Skin epidermis (tissue), 12 donors: ENCODE measurements at regions not wholly inside any gene's neighbourhood (a gene's known extent, or its start where the extent isn't known, plus 50 kb on each side); places are given as distances from the start of the nearest gene placed in this dataset.

Experiments used
- H3K27ac ChIP-seq, 21 experiments: fragments of 200-600 bp; sonication (generic) in 11 of 21; one replicate each; pipeline ENCODE4 v1.5.0; 2020; ENCODE audit warnings: mild to moderate bottlenecking in 3 of 21, inconsistent platforms in 2 of 21, moderate library complexity in 2 of 21
- H3K4me3 ChIP-seq, 7 experiments: fragments of 200-600 bp; sonication (generic) in 2 of 7; one replicate each; pipeline ENCODE4 v1.5.0; 2020; ENCODE audit warnings: inconsistent platforms in 2 of 7, mild to moderate bottlenecking in 2 of 7, moderate library complexity in 1 of 7

- no peak overlapping the region for H3K4me3 ChIP-seq
- no peak overlapping the region for H3K27ac ChIP-seq
These were observed 402.0 kb downstream of the MATN1 start for GRCh38 chr1:30321246-30321910.

DNA sequence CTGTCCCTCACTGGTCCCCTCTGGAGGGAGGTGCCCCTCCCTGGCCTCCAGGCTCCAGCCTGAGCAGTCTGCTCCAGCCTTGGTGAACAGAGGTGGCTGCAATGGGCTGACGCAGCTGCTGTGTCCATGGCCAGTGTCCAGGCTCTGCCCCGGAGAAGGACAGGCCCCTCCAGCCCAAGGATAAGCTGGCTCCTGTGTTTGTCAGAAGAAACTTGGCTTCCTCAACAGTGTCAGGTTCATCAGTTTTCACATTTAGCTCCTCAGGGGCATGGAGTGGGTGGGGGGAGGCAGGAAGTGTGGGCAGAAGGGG is 402.8 kb downstream of the MATN1 start:
- no peak overlapping the region for H3K4me3 ChIP-seq
- no peak overlapping the region for H3K27ac ChIP-seq

DNA sequence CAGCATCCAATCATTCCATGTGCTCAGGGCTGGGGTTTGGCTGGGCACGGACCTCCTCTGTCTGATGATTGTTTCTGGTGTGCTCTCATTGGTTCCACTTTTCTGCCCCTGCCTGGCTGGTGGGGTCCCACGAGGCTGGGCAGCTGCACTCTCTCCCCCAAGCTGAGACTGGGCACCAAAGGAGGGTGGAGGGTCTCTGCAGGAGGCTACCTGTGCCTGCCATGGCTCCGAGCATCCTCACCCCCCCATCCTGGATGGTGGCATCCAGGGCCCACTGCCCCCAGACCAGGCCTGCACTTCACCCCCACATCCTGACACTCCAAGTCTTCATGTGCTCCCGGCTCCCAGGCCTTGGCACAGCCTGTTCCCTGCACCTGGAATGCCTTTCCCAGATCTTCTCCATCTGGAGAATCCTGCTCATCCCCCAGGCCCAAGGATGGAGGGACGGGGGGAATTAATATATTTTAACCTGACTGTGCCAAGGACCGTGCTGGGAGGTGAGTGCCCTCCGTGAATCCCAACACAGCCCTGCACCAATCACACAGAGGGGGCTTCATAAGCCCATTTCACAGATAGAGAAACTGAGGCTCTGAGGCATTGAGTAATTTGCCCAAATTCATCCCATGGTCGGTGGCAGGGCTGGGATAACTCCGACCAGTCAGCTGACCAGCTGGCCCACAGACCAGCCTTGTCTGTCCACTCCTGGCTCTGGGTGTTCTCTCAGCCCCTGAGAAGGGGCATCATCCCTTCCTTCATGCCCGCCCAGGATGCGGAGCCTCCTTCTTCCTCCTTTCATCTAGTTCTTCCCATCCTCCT is 403.4 kb downstream of the MATN1 start:
- no peak overlapping the region for H3K27ac ChIP-seq
- H3K4me3 ChIP-seq: no peak overlapping the region

GRCh38 chr1:30318864-30319718 is 404.3 kb downstream of the MATN1 start:
- Histone ChIP-seq H3K27ac (no peak overlapping the region), H3K4me3 (no peak overlapping the region)

DNA sequence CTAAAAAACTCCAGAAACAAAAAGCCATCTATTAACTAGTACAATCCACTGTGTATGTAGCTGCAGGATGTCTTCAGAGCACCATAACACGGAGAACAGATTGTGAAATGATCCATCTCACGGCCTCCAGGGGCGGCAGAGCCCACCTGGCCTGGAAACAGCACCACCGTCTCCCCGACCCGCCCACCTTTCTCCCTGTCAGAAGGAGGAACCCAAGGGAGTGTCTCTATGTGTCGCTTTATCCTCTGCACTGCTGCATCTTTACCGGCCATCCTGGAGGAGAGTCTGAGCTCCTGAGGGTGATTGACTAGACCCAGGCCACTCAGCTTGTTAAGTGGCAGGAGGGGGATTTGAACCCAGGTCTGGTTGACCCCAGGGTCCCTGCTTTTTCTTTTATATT is 405.0 kb downstream of the MATN1 start:
- no peak overlapping the region for H3K27ac ChIP-seq
- H3K4me3 ChIP-seq: no peak overlapping the region

DNA sequence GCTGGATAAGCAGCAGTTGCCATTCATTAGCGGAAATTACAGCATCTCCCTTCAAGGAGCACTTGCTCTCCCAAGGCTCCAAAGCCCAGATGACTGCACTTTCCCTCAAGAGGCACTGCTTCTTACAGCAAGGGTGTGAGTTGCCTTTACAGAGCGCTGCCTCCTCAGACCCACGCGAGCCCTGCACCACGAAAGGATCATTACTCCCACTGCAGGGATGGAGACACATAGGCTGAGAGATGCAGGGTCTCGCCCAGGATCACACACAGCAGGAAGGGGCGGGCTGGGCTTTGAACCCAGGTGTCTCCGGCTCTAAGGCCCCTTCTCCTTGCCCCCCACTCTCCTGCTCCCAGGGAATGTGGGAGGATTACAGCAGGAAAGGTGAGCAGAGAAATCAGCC is 405.5 kb downstream of the MATN1 start:
- Histone ChIP-seq H3K4me3 (no peak overlapping the region), H3K27ac (no peak overlapping the region)

- H3K27ac ChIP-seq: no peak overlapping the region
- no peak overlapping the region for H3K4me3 ChIP-seq
These were observed 407.3 kb downstream of the MATN1 start for GRCh38 chr1:30316056-30316455.

DNA sequence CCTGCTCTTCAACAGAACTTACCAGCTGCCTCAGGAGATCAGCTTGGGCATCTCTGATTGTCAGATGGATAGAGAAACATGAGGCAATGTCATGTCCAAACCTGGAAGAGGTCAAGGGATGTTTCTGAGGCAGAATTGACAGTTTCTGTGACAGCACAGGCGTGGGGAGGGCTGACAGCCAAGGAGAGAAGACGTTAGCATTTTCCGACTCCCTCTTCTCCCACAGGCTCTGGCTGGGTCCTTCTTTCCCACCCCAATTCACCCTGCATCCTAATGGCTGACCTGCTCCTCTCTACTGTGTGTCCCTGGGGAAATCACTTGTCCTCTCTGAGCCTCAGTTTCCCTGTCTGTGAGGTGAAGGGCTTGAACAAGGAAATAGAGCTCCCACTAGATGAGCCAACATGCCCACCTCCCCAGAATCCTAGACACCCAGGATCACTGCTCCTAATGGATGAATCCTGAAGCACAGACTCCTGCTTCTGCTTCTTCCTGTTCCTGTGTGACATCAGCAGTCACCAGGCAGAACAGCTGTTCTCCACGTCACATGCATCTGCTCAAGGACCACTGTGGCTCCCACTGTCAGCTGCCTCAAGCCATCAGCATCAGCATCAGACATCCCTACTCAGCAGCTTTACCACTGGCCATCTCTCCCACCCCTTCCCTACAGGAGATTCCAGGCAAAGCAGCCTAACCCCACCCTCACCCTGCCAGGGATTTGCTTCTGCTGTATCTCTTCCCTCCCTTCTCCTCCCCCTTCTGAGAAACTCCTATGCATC is 408.0 kb downstream of the MATN1 start:
- no peak overlapping the region for H3K4me3 ChIP-seq
- no peak overlapping the region for H3K27ac ChIP-seq

GRCh38 chr1:30314591-30314990 is 408.8 kb downstream of the MATN1 start:
- H3K27ac ChIP-seq: no peak overlapping the region
- no peak overlapping the region for H3K4me3 ChIP-seq

DNA sequence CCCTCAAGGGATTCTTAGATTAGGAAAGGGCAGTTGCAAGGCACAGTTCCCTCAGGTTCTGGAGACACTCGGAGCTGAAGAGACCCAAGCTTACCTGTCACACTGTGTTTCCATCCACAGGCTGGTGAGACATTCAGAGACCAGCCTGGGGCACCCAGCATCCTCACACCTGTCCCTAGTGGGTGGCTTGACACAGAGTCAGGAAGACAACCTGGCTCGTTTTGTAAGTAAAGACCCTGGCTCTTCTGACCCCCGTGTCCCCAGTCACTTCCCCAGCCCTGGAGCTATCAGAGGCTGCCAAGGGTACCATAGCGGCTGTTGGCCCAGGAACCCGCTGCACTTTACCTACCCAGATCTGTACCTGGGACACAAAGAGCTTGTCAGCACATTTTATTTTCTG is 409.8 kb downstream of the MATN1 start:
- Histone ChIP-seq H3K27ac (no peak overlapping the region), H3K4me3 (no peak overlapping the region)

DNA sequence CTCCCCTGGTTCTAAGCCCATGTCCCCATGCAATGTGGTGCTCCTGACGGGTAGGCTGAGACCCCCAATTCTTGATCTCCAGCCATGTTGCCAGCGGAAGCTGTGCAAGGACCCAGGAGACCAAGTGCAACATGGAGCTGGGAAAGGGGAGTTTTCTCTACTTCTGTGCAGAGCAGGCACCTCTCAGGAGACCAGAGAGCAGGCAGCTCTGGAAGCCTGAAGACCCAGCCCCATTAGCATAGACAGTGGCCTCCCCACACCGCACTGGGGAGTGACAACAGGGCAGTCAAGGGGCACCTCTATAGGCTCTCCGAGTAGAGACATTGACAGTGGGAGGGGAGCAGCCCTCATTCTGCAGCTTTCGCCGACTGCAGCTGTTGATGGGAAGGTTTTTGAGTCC is 410.2 kb downstream of the MATN1 start:
- no peak overlapping the region for H3K4me3 ChIP-seq
- no peak overlapping the region for H3K27ac ChIP-seq

DNA sequence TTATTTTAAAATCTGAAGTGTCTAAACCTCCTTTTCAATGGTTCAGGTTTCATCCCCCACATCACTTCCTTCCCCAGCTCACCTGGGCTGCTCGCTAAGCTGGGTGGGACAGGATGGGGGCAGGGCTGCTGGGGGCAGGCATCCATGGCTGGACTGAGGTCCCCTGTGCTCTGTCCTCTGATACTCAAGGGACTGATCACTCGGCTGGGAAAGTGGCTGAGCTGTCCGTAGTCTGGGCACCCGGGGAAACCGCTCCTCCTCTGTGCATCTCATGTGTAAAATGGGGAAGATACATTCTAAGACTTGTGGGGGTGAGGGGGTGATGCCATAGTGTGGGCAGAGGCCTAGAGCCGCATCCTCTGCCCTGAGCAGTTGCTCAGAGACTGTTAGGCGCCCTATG is 411.2 kb downstream of the MATN1 start:
- H3K27ac ChIP-seq: no peak overlapping the region
- H3K4me3 ChIP-seq: no peak overlapping the region

- Histone ChIP-seq H3K4me3 (no peak overlapping the region), H3K27ac (no peak overlapping the region)
These were observed 411.6 kb downstream of the MATN1 start for GRCh38 chr1:30311749-30312148.

DNA sequence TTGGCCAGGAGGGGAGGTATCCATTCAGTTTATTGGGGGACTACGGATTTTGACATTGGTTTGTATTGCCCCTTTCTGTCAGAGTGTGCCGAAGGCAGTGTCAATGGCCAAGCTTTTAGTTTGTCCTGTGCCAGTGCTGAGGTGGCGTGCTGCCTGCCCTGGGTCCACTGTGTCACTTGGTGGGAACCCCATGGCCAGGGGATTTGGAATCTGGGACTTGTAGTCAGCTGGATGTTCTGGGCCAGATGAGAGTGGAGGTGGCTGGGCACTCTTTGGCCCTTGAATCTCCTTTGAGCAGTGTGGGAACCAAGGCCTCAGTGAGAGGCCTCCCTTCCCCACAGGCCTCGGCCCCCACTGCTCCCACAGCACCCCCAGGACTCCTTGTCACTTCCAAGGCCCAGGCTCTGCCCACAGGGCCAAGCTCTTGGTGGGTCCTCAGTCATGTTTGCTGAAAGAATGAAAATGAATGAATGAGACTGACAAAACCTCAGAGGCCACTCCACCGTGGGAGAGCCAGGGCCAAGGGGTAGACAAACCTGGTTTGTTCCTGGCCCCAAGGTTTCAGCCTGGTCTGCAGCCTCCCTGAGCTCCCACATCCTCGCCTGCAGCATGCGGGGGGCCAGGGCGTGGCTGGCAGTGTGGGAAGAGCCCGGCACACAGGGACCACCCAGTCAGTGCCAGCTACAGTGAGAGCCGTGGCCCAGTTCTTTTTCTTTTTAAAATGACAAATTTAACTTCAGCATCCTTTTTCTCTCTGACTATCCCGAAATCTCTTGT is 412.2 kb downstream of the MATN1 start:
- H3K27ac ChIP-seq: no peak overlapping the region
- no peak overlapping the region for H3K4me3 ChIP-seq

- Histone ChIP-seq H3K27ac (no peak overlapping the region), H3K4me3 (no peak overlapping the region)
These were observed 416.2 kb downstream of the MATN1 start for GRCh38 chr1:30307182-30307581.

GRCh38 chr1:30305519-30305918 is 417.9 kb downstream of the MATN1 start:
- Histone ChIP-seq H3K4me3 (no peak overlapping the region), H3K27ac (no peak overlapping the region)

- Histone ChIP-seq H3K27ac (no peak overlapping the region), H3K4me3 (no peak overlapping the region)
These were observed 418.3 kb downstream of the MATN1 start for GRCh38 chr1:30305061-30305460.

- Histone ChIP-seq H3K4me3 (no peak overlapping the region), H3K27ac (no peak overlapping the region)
These were observed 419.3 kb downstream of the MATN1 start for GRCh38 chr1:30304080-30304479.

GRCh38 chr1:30303387-30303786 is 420.0 kb downstream of the MATN1 start:
- no peak overlapping the region for H3K27ac ChIP-seq
- H3K4me3 ChIP-seq: no peak overlapping the region
